IMR-90 (cell line): ENCODE measurements at regions not wholly inside any gene's neighbourhood (a gene's known extent, or its start where the extent isn't known, plus 50 kb on each side); places are given as distances from the start of the nearest gene placed in this dataset.

ENCODE experiments used
- ATAC-seq: fragments of 200-7000 bp; cut with Tn5 transposase; 2 replicates; pipeline ENCODE4 v1.9.1; 2020; ENCODE audit warnings: low read depth, mild to moderate bottlenecking, moderate library complexity
- BruUV-seq: library from RNA; stranded (reverse); fragments of 400-500 nt; replicated peaks from 2 replicates; lab custom pipeline; 2021; lab: Mats Ljungman, UMichigan
- CTCF ChIA-PET: fragments of 300-600 bp; formaldehyde crosslinking; extraction: SDS; loops from one replicate; lab custom pipeline; 2021; ENCODE audit warnings: antibody characterized with exemption; lab: Yijun Ruan, JAX
- POLR2A ChIA-PET: fragments of 300-600 bp; sonication (Branson Sonifier 250); formaldehyde crosslinking; loops from one replicate; lab custom pipeline; 2022; ENCODE audit warnings: antibody characterized with exemption; ENCODE audit not compliant: unreplicated experiment; lab: Charles Lee
- DNase-seq: peaks from one replicate; pipeline ENCODE4 v3.0.0; 2013
- H2AFZ ChIP-seq: replicated peaks from 2 replicates; pipeline ENCODE3; 2013; ENCODE audit warnings: low read length, mild to moderate bottlenecking; ENCODE audit not compliant: poor library complexity
- H2AK5ac ChIP-seq: 2 replicates; pipeline ENCODE4 v1.6.1; 2013; ENCODE audit warnings: low read depth, low read length, inconsistent platforms
- H2AK9ac ChIP-seq: replicated peaks from 2 replicates; pipeline ENCODE3; 2013; ENCODE audit warnings: mild to moderate bottlenecking, low read depth, low read length, moderate library complexity; ENCODE audit not compliant: poor library complexity
- H2BK120ac ChIP-seq: 2 replicates; pipeline ENCODE4 v1.6.1; 2013; ENCODE audit warnings: low read depth, low read length, inconsistent platforms
- H2BK15ac ChIP-seq: 3 replicates; pipeline ENCODE4 v1.6.1; 2013; ENCODE audit warnings: low read depth, low read length, inconsistent platforms
- H2BK20ac ChIP-seq: 2 replicates; pipeline ENCODE4 v1.6.1; 2013; ENCODE audit warnings: low read depth, mild to moderate bottlenecking, inconsistent platforms, low read length, moderate library complexity
- H2BK5ac ChIP-seq: 2 replicates; pipeline ENCODE4 v1.6.1; 2013; ENCODE audit warnings: mild to moderate bottlenecking, low read depth, low read length, inconsistent platforms; ENCODE audit not compliant: poor library complexity, severe bottlenecking
- H3K14ac ChIP-seq: replicated peaks from 2 replicates; pipeline ENCODE4 v1.6.1; 2013; ENCODE audit warnings: low read depth, low read length, inconsistent platforms
- H3K18ac ChIP-seq: 2 replicates; pipeline ENCODE4 v1.6.1; 2013; ENCODE audit warnings: low read depth, low read length, control low read depth
- H3K23ac ChIP-seq: 2 replicates; pipeline ENCODE4 v1.6.1; 2013; ENCODE audit warnings: low read depth, low read length, inconsistent platforms
- H3K27ac ChIP-seq: 2 replicates; pipeline ENCODE4 v1.5.1; 2013; ENCODE audit warnings: mild to moderate bottlenecking, control low read depth, low read length; ENCODE audit not compliant: insufficient read depth
- H3K27me3 ChIP-seq: 2 replicates; pipeline ENCODE4 v1.6.1; 2013; ENCODE audit warnings: low read length; ENCODE audit not compliant: control insufficient read depth, insufficient read depth
- H3K36me3 ChIP-seq: 2 replicates; pipeline ENCODE4 v1.6.1; 2013; ENCODE audit warnings: low read length, mixed read lengths; ENCODE audit not compliant: control insufficient read depth, insufficient read depth
- H3K4ac ChIP-seq: 2 replicates; pipeline ENCODE4 v1.6.1; 2013; ENCODE audit warnings: low read depth, low read length, inconsistent platforms
- H3K4me1 ChIP-seq: 2 replicates; pipeline ENCODE4 v1.6.1; 2013; ENCODE audit warnings: low read length, mixed read lengths; ENCODE audit not compliant: control insufficient read depth, insufficient read depth
- H3K4me2 ChIP-seq: 2 replicates; pipeline ENCODE4 v1.6.1; 2013; ENCODE audit warnings: low read depth, mild to moderate bottlenecking, control low read depth, low read length, moderate library complexity
- H3K4me3 ChIP-seq: 2 replicates; pipeline ENCODE4 v1.5.1; 2013; ENCODE audit warnings: low read depth, mild to moderate bottlenecking, control low read depth, low read length, moderate library complexity; ENCODE audit not compliant: insufficient read depth
- H3K56ac ChIP-seq: 2 replicates; pipeline ENCODE4 v1.6.1; 2013; ENCODE audit warnings: low read length, inconsistent platforms; ENCODE audit not compliant: insufficient read depth; ENCODE audit errors: extremely low read depth
- H3K79me1 ChIP-seq, 2 experiments: 2 replicates each; pipeline ENCODE4 v1.6.1; 2013; ENCODE audit warnings: low read length in 2 of 2, inconsistent platforms in 1 of 2, low read depth in 1 of 2
- H3K9ac ChIP-seq: 2 replicates; pipeline ENCODE4 v1.6.1; 2013; ENCODE audit warnings: low read depth, low read length, control low read depth
- H3K9me1 ChIP-seq: 2 replicates; pipeline ENCODE4 v1.6.1; 2013; ENCODE audit warnings: low read length, inconsistent platforms; ENCODE audit not compliant: insufficient read depth
- H3K9me3 ChIP-seq: 2 replicates; pipeline ENCODE4 v1.6.1; 2013; ENCODE audit warnings: low read length; ENCODE audit not compliant: control insufficient read depth, insufficient read depth
- H4K20me1 ChIP-seq: 2 replicates; pipeline ENCODE4 v1.6.1; 2013; ENCODE audit warnings: low read length, inconsistent platforms; ENCODE audit not compliant: insufficient read depth
- H4K5ac ChIP-seq: 2 replicates; pipeline ENCODE4 v1.6.1; 2013; ENCODE audit warnings: mild to moderate bottlenecking, low read depth, low read length, control low read depth
- H4K8ac ChIP-seq, 2 experiments: 2 replicates each; pipeline ENCODE4 v1.6.1; 2013; ENCODE audit warnings: low read depth in 2 of 2, low read length in 2 of 2, control low read depth in 1 of 2, inconsistent platforms in 1 of 2
- H4K91ac ChIP-seq: 2 replicates; pipeline ENCODE4 v1.6.1; 2013; ENCODE audit warnings: low read depth, low read length, inconsistent platforms; ENCODE audit not compliant: insufficient read depth
- BHLHE40 ChIP-seq: fragments of 150-350 bp; IDR thresholded peaks from 2 replicates; pipeline ENCODE4 v1.6.1; 2016; ENCODE audit warnings: mild to moderate bottlenecking, low read depth, low read length
- CEBPB ChIP-seq: IDR thresholded peaks from 2 replicates; pipeline ENCODE4 v1.6.1; 2012; ENCODE audit warnings: low read depth, low read length, improper control_type of control experiment
- CHD1 ChIP-seq: IDR thresholded peaks from 2 replicates; pipeline ENCODE4 v1.6.1; 2012; ENCODE audit warnings: low read depth, low read length, improper control_type of control experiment
- CTCF ChIP-seq: conservative IDR thresholded peaks from 2 replicates; pipeline ENCODE4 v1.5.1; 2012; ENCODE audit warnings: mild to moderate bottlenecking, low read depth, low read length, improper control_type of control experiment
- ELK1 ChIP-seq: fragments of 150-350 bp; IDR thresholded peaks from 2 replicates; pipeline ENCODE4 v1.6.1; 2016; ENCODE audit warnings: low read depth, mild to moderate bottlenecking, low read length, moderate library complexity, borderline replicate concordance
- FOS ChIP-seq: fragments of 150-350 bp; IDR thresholded peaks from 2 replicates; pipeline ENCODE4 v1.6.1; 2016; ENCODE audit warnings: low read depth, low read length
- MAFK ChIP-seq: IDR thresholded peaks from 2 replicates; pipeline ENCODE4 v1.6.1; 2012; ENCODE audit warnings: low read depth, low read length, improper control_type of control experiment
- MAZ ChIP-seq: IDR thresholded peaks from 2 replicates; pipeline ENCODE4 v1.6.1; 2012; ENCODE audit warnings: low read depth, mild to moderate bottlenecking, low read length, improper control_type of control experiment, moderate library complexity, borderline replicate concordance
- MXI1 ChIP-seq: IDR thresholded peaks from 2 replicates; pipeline ENCODE4 v1.6.1; 2012; ENCODE audit warnings: low read depth, mild to moderate bottlenecking, low read length, moderate library complexity, borderline replicate concordance
- NFE2L2 ChIP-seq: fragments of 150-350 bp; IDR thresholded peaks from 2 replicates; pipeline ENCODE4 v1.6.1; 2016; ENCODE audit warnings: low read depth, mild to moderate bottlenecking, low read length
- POLR2A ChIP-seq: IDR thresholded peaks from 2 replicates; pipeline ENCODE4 v1.6.1; 2012; ENCODE audit warnings: mild to moderate bottlenecking, low read depth, low read length
- RCOR1 ChIP-seq: IDR thresholded peaks from 2 replicates; pipeline ENCODE4 v1.6.1; 2012; ENCODE audit warnings: mild to moderate bottlenecking, low read length, improper control_type of control experiment; ENCODE audit not compliant: insufficient replicate concordance
- RFX5 ChIP-seq: IDR thresholded peaks from 2 replicates; pipeline ENCODE4 v1.8.0; 2012; ENCODE audit warnings: low read depth, mild to moderate bottlenecking, low read length, moderate library complexity
- SMC3 ChIP-seq: fragments of 150-350 bp; IDR thresholded peaks from 2 replicates; pipeline ENCODE4 v1.6.1; 2016; ENCODE audit warnings: low read depth, mild to moderate bottlenecking, antibody characterized with exemption, low read length, moderate library complexity
- WGBS, 2 experiments: methylation state at CpG; one replicate each; pipeline versions ENCODE4 v1.1.5 to v1.1.7; 2013; ENCODE audit warnings: missing lambda C conversion rate in 2 of 2; ENCODE audit not compliant: insufficient read length in 1 of 2; ENCODE audit errors: extremely low coverage in 2 of 2; 5-methylcytosine and 5-hydroxymethylcytosine counted together
- dilution Hi-C: fragments of 300-500 bp; cut with HindIII; formaldehyde crosslinking; loops from one replicate; pipeline ENCODE4 v1.14.3; 2018; ENCODE audit warnings: low sequenced_read_pairs; ENCODE audit not compliant: unreplicated experiment
- in situ Hi-C: fragments of 300-500 bp; cut with MboI; formaldehyde crosslinking; loops from 3 replicates; pipeline ENCODE4 v1.14.3; 2019; ENCODE audit warnings: low sequenced_read_pairs, inconsistent platforms, mixed read lengths
- intact Hi-C: fragments of 100-400 bp; cut with micrococcal nuclease; formaldehyde crosslinking; loops from 2 replicates; pipeline ENCODE4 v1.10.0; 2022

GRCh38 chr14:50030036-50030435 is 86.3 kb downstream of the VCPKMT start:
- no peaks in the 10 kb centered on the region for H3K27me3 ChIP-seq
- ChIA-PET POLR2A (no interaction called here), CTCF (no interaction called here)
- BruUV-seq: no TSS peak
- intact Hi-C loops: no loop called here
- peaks cover 6% of the 10 kb centered on the region for H3K9me3 ChIP-seq
- in situ Hi-C loops: no loop called here
- H2BK5ac ChIP-seq: no peak overlapping the region
- H3K4me1 ChIP-seq: peaks cover 7% of the 10 kb centered on the region
- H3K36me3 ChIP-seq: no peaks in the 10 kb centered on the region
- no peak overlapping the region for H3K23ac ChIP-seq
- dilution Hi-C loops: no loop called here
- no peak overlapping the region for H2BK20ac ChIP-seq
- H3K56ac ChIP-seq: no peak overlapping the region
- H2AK9ac ChIP-seq: no peak overlapping the region
- no peak overlapping the region for H2AFZ ChIP-seq
- H3K18ac ChIP-seq: no peak overlapping the region
- DNase-seq (no peak), ATAC-seq (no peak)
- no peak overlapping the region for H3K4me2 ChIP-seq
- no peak overlapping the region for H2AK5ac ChIP-seq
- H3K9me1 ChIP-seq: no peaks in the 10 kb centered on the region
- no CpG with 5 or more reads among the region's 2 CpGs for WGBS, 2 experiments
- no peaks in the 10 kb centered on the region for H4K20me1 ChIP-seq
- H4K5ac ChIP-seq: no peak overlapping the region
- H2BK15ac ChIP-seq: no peak overlapping the region; the same call in 2 of the 3 replicates
- TF ChIP-seq RFX5 (no peak), SMC3 (no peak), MXI1 (no peak), CTCF (no peak), CHD1 (no peak), MAFK (no peak), BHLHE40 (no peak), NFE2L2 (no peak), MAZ (no peak), RCOR1 (no peak), POLR2A (no peak), CEBPB (no peak), ELK1 (no peak), FOS (no peak)
- no peak overlapping the region for H4K91ac ChIP-seq
- H2BK120ac ChIP-seq: no peak overlapping the region
- H3K9ac ChIP-seq: no peak overlapping the region
- no peak overlapping the region for H4K8ac ChIP-seq
- no peak overlapping the region for H3K4me3 ChIP-seq
- no peak overlapping the region for H3K4ac ChIP-seq
- no peaks in the 10 kb centered on the region for H3K79me1 ChIP-seq
- 0 out of 2 replicates have a peak overlapping the region, but pooled peaks have one; percentile 9 for H3K14ac ChIP-seq
- H3K27ac ChIP-seq: no peak overlapping the region
